Astrocyte (in vitro differentiated cells and primary cell): ENCODE measurements at regions not wholly inside any gene's neighbourhood (a gene's known extent, or its start where the extent isn't known, plus 50 kb on each side); places are given as distances from the start of the nearest gene placed in this dataset.

Source experiments
- CTCF ChIP-seq: IDR thresholded peaks from 2 replicates; pipeline ENCODE4 v1.5.1; 2011; ENCODE audit warnings: low read depth, mild to moderate bottlenecking, inconsistent platforms, low read length, moderate library complexity; ENCODE audit not compliant: insufficient read depth
- EZH2 ChIP-seq: IDR thresholded peaks from 2 replicates; pipeline ENCODE4 v1.6.1; 2012; ENCODE audit warnings: mild to moderate bottlenecking, low read length, inconsistent platforms; ENCODE audit not compliant: insufficient read depth

GRCh38 chr13:81382246-81382645 is 1041.3 kb upstream of the SPRY2 start:
- TF ChIP-seq CTCF (no peak), EZH2 (no peak)
